A549 (cell line): ENCODE measurements at regions not wholly inside any gene's neighbourhood (a gene's known extent, or its start where the extent isn't known, plus 50 kb on each side); places are given as distances from the start of the nearest gene placed in this dataset.

Experiments used
- ATAC-seq, 2 experiments: fragments of 200-7000 bp in 1 of 2; fragments of >200 bp in 1 of 2; cut with Nextera tagmentation in 1 of 2; cut with Tn5 transposase in 1 of 2; 3 replicates each; pipeline versions ENCODE4 v1.8.0 to v1.9.1; 2018 to 2020; ENCODE audit warnings: mild to moderate bottlenecking in 1 of 2, moderate library complexity in 1 of 2
- CTCF ChIA-PET: fragments of 300-600 bp; sonication (Branson Sonifier 250); formaldehyde crosslinking; extraction: SDS; loops from one replicate; lab custom pipeline; 2021; ENCODE audit warnings: antibody characterized with exemption, inconsistent platforms; lab: Yijun Ruan, JAX
- POLR2A ChIA-PET: fragments of 350-600 bp; formaldehyde crosslinking; extraction: SDS; loops from one replicate; lab custom pipeline; 2021; ENCODE audit warnings: antibody characterized with exemption, inconsistent platforms; lab: Yijun Ruan, JAX
- DNase-seq, 2 experiments: peaks; one replicate each; pipeline versions ENCODE4 v3.0.0 to v3.0.0-alpha.2; 2011 to 2016; ENCODE audit warnings: low read depth in 1 of 2, low spot score in 1 of 2
- FAIRE-seq: peaks from 2 replicates; lab custom pipeline; 2011; peaks lifted over from hg19 to GRCh38; lab: Jason Lieb, UNC
- H3K27ac ChIP-seq, 2 experiments: fragments of >200 bp; sonication (Bioruptor Twin); formaldehyde crosslinking; 3 replicates each; pipeline ENCODE4 v1.5.1; 2016 to 2017
- H3K4me1 ChIP-seq: fragments of >200 bp; sonication (Bioruptor Twin); formaldehyde crosslinking; 3 replicates; pipeline ENCODE4 v1.6.1; 2016
- H3K4me2 ChIP-seq: fragments of >200 bp; sonication (Bioruptor Twin); formaldehyde crosslinking; 3 replicates; pipeline ENCODE4 v1.6.1; 2016
- H3K4me3 ChIP-seq: fragments of >200 bp; sonication (Bioruptor Twin); formaldehyde crosslinking; 3 replicates; pipeline ENCODE4 v1.5.1; 2016
- H3K9me3 ChIP-seq: fragments of >200 bp; sonication (Bioruptor Twin); formaldehyde crosslinking; 3 replicates; pipeline ENCODE4 v1.6.1; 2016
- BHLHE40 ChIP-seq: IDR thresholded peaks from 2 replicates; pipeline ENCODE4 v1.6.1; 2012; ENCODE audit warnings: low read depth, low read length, inconsistent platforms
- CEBPB ChIP-seq, 2 experiments: fragments of >200 bp in 1 of 2; sonication (Bioruptor Twin) in 1 of 2; formaldehyde crosslinking in 1 of 2; IDR thresholded peaks; 2 replicates each; pipeline ENCODE4 v1.6.1; 2012 to 2016
- CHD2 ChIP-seq: fragments of 150-350 bp; IDR thresholded peaks from 2 replicates; pipeline ENCODE4 v1.6.1; 2014; ENCODE audit warnings: low read length; ENCODE audit not compliant: partially characterized antibody
- EHF ChIP-seq: fragments of 250-450 bp; sonication (Bioruptor Pico); IDR thresholded peaks from 2 replicates; pipeline ENCODE4 v1.5.0; 2020; ENCODE audit warnings: mild to moderate bottlenecking
- ESRRA ChIP-seq: fragments of 150-350 bp; IDR thresholded peaks from 2 replicates; pipeline ENCODE4 v1.6.1; 2014; ENCODE audit warnings: mild to moderate bottlenecking, low read length, borderline replicate concordance
- FOXS1 ChIP-seq: fragments of 250-450 bp; sonication (Bioruptor Pico); IDR thresholded peaks from 2 replicates; pipeline ENCODE4 v1.5.0; 2020; ENCODE audit warnings: mild to moderate bottlenecking, moderate library complexity
- HDAC2 ChIP-seq: fragments of 200-600 bp; sonication (generic); IDR thresholded peaks from 2 replicates; pipeline ENCODE4 v1.6.1; 2016
- HEYL ChIP-seq: fragments of 250-450 bp; sonication (Bioruptor Pico); IDR thresholded peaks from 2 replicates; pipeline ENCODE4 v1.8.0; 2021; ENCODE audit warnings: mild to moderate bottlenecking, moderate library complexity
- HOXA7 ChIP-seq: fragments of 250-450 bp; sonication (Bioruptor Pico); IDR thresholded peaks from 2 replicates; pipeline ENCODE4 v1.5.0; 2020; ENCODE audit warnings: mild to moderate bottlenecking, moderate library complexity
- HOXB5 ChIP-seq: fragments of 250-450 bp; sonication (Bioruptor Pico); IDR thresholded peaks from 2 replicates; pipeline ENCODE4 v1.5.0; 2020; ENCODE audit warnings: mild to moderate bottlenecking, moderate library complexity
- JUN ChIP-seq, 2 experiments: fragments of >200 bp; sonication (Bioruptor Twin); formaldehyde crosslinking; IDR thresholded peaks; 2 replicates in 1 of 2; 3 replicates in 1 of 2; pipeline ENCODE4 v1.6.1; 2016 to 2017
- JUNB ChIP-seq: fragments of >200 bp; sonication (Bioruptor Twin); formaldehyde crosslinking; IDR thresholded peaks from 2 replicates; pipeline ENCODE4 v1.6.1; 2016
- KDM1A ChIP-seq: fragments of 200-600 bp; sonication (generic); IDR thresholded peaks from 2 replicates; pipeline ENCODE4 v1.6.1; 2016; ENCODE audit warnings: low read depth, mild to moderate bottlenecking
- MAFK ChIP-seq: fragments of 450-650 bp; IDR thresholded peaks from 2 replicates; pipeline ENCODE4 v1.6.1; 2014; ENCODE audit not compliant: partially characterized antibody
- MAZ ChIP-seq: fragments of 150-350 bp; IDR thresholded peaks from 2 replicates; pipeline ENCODE4 v1.6.1; 2014; ENCODE audit warnings: antibody characterized with exemption, low read depth, low read length, borderline replicate concordance
- NFE2L2 ChIP-seq: fragments of 150-350 bp; conservative IDR thresholded peaks from 2 replicates; pipeline ENCODE4 v1.6.1; 2014; ENCODE audit warnings: low read length
- NPAS2 ChIP-seq: fragments of 250-450 bp; sonication (Bioruptor Pico); IDR thresholded peaks from 2 replicates; pipeline ENCODE4 v1.8.0; 2022; ENCODE audit warnings: mild to moderate bottlenecking, moderate library complexity, borderline replicate concordance
- NR3C1 ChIP-seq: fragments of >200 bp; sonication (Bioruptor Twin); formaldehyde crosslinking; IDR thresholded peaks from 3 replicates; pipeline ENCODE4 v1.6.1; 2017
- PHF8 ChIP-seq: fragments of 200-600 bp; sonication (generic); IDR thresholded peaks from 2 replicates; pipeline ENCODE4 v1.6.1; 2016; ENCODE audit warnings: low read depth, mild to moderate bottlenecking, antibody characterized with exemption, moderate library complexity, borderline replicate concordance
- POLR2AphosphoS2 ChIP-seq: conservative IDR thresholded peaks from 2 replicates; pipeline ENCODE4 v1.6.1; 2012; ENCODE audit warnings: low read length, improper control_type of control experiment, inconsistent platforms
- TP53 ChIP-seq: fragments of 250-450 bp; sonication (Bioruptor Pico); IDR thresholded peaks from 2 replicates; pipeline ENCODE4 v1.5.0; 2021; ENCODE audit warnings: mild to moderate bottlenecking, moderate library complexity
- ZC3H11A ChIP-seq: fragments of 450-650 bp; IDR thresholded peaks from 2 replicates; pipeline ENCODE4 v1.6.1; 2014; ENCODE audit warnings: antibody characterized with exemption, mild to moderate bottlenecking
- ZSCAN20 ChIP-seq: fragments of 250-450 bp; sonication (Bioruptor Pico); IDR thresholded peaks from 2 replicates; pipeline ENCODE4 v1.8.0; 2022; ENCODE audit warnings: mild to moderate bottlenecking, moderate library complexity
- WGBS: methylation state at CpG from one replicate; pipeline ENCODE4 v1.1.6; 2017; ENCODE audit errors: missing lambda C conversion rate; 5-methylcytosine and 5-hydroxymethylcytosine counted together
- TF ChIP-seq, protein P1 (sequence below): fragments of >200 bp; sonication (Bioruptor Twin); formaldehyde crosslinking; IDR thresholded peaks from 2 replicates; pipeline ENCODE4 v1.6.1; 2016
- TF ChIP-seq, protein P2 (sequence below): fragments of >200 bp; sonication (Bioruptor Twin); formaldehyde crosslinking; IDR thresholded peaks from 3 replicates; pipeline ENCODE4 v1.6.1; 2016
- TF ChIP-seq, protein P3 (sequence below): IDR thresholded peaks from 2 replicates; pipeline ENCODE4 v1.6.1; 2012
- TF ChIP-seq, protein P4 (sequence below): fragments of >200 bp; sonication (Bioruptor Twin); formaldehyde crosslinking; IDR thresholded peaks from 3 replicates; pipeline ENCODE4 v1.5.1; 2016
- TF ChIP-seq, protein P5 (sequence below): IDR thresholded peaks from 2 replicates; pipeline ENCODE4 v1.6.1; 2012
- TF ChIP-seq, protein P6 (sequence below): fragments of 250-450 bp; sonication (Bioruptor Pico); IDR thresholded peaks from 2 replicates; pipeline ENCODE4 v1.5.0; 2021; ENCODE audit warnings: mild to moderate bottlenecking, moderate library complexity, borderline replicate concordance

DNA sequence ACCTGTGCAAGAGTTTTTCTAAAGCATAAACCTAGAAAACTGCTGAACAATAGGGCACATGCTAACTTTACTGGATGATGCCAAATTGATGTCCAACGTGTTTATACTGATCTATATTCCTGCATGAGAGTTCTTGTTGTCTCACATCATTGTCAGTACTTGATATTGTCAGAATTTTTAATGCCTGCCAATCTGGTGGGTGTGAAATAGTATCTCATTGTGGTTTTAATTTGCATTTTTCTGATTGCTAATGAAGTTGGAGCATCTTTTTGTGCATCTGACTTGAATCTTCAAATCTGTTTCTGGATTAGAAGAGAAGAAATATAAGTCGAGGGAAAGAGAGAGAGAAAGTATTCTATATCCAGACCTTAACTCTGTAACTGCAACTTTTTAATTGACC is 309.8 kb upstream of the KIAA1217 start:
- FAIRE-seq: no peak
- Histone ChIP-seq H3K27ac (no peak overlapping the region), H3K4me2 (no peak overlapping the region), H3K9me3 (no peaks in the 10 kb centered on the region), H3K4me3 (no peak overlapping the region), H3K4me1 (no peaks in the 10 kb centered on the region)
- CTCF ChIA-PET: no interaction called here
- POLR2A ChIA-PET: no interaction called here
- 1% methylated on average over 2 of the region's 2 CpGs for WGBS
- DNase-seq: no peak
- ATAC-seq: no peak
- TF ChIP-seq ZC3H11A (no peak), CEBPB (IDR thresholded peaks at IDR 0.05) (no peak), NPAS2 (CRISPR knock-in tag) (no peak), MAFK (no peak), ESRRA (no peak), HEYL (no peak), HOXA7 (no peak), NFE2L2 (no peak), MAZ (no peak), KDM1A (no peak), HDAC2 (no peak), FOXS1 (no peak)
- TF ChIP-seq, protein P1, sequence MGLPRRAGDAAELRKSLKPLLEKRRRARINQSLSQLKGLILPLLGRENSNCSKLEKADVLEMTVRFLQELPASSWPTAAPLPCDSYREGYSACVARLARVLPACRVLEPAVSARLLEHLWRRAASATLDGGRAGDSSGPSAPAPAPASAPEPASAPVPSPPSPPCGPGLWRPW: no peak

DNA sequence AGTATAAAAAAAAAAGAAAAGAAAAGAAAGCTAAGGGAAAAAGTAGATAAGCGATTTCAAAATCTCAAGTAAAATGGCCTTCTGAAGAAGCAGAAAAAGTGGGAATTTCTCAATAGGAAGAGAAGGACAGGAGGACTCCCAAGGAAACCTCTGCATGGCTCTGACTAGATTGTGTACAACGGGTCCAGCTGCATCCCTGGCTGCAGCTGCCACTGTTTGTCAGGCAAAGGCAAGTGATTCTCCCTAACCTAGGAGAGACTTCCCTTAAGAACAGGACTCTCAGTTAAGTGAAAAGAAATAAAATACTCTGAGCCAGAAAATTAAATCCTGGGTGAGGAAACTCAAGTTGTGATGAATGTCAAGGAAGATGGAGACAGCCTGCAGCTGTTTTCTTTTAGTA is 298.6 kb upstream of the KIAA1217 start:
- CTCF ChIA-PET: no interaction called here
- Histone ChIP-seq H3K4me3 (no peak overlapping the region), H3K4me2 (no peak overlapping the region), H3K27ac (no peak overlapping the region), H3K4me1 (no peaks in the 10 kb centered on the region), H3K9me3 (no peaks in the 10 kb centered on the region)
- ATAC-seq (no peak), DNase-seq (no peak), FAIRE-seq (no peak)
- POLR2A ChIA-PET: no interaction called here
- WGBS: 9% methylated on average over 2 of the region's 2 CpGs
- TF ChIP-seq POLR2AphosphoS2 (no peak), CHD2 (no peak), PHF8 (no peak), JUNB (no peak), ZSCAN20 (CRISPR knock-in tag) (no peak), JUN (IDR thresholded peaks at IDR 0.05) (no peak), HOXB5 (no peak), NR3C1 (no peak), HDAC2 (no peak), EHF (no peak), ESRRA (no peak), MAZ (no peak), BHLHE40 (no peak), TP53 (CRISPR knock-in tag) (no peak)
- TF ChIP-seq, protein P2, sequence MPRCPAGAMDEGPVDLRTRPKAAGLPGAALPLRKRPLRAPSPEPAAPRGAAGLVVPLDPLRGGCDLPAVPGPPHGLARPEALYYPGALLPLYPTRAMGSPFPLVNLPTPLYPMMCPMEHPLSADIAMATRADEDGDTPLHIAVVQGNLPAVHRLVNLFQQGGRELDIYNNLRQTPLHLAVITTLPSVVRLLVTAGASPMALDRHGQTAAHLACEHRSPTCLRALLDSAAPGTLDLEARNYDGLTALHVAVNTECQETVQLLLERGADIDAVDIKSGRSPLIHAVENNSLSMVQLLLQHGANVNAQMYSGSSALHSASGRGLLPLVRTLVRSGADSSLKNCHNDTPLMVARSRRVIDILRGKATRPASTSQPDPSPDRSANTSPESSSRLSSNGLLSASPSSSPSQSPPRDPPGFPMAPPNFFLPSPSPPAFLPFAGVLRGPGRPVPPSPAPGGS: no peak
- TF ChIP-seq, protein P3, sequence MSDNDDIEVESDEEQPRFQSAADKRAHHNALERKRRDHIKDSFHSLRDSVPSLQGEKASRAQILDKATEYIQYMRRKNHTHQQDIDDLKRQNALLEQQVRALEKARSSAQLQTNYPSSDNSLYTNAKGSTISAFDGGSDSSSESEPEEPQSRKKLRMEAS: no peak
- TF ChIP-seq, protein P4, sequence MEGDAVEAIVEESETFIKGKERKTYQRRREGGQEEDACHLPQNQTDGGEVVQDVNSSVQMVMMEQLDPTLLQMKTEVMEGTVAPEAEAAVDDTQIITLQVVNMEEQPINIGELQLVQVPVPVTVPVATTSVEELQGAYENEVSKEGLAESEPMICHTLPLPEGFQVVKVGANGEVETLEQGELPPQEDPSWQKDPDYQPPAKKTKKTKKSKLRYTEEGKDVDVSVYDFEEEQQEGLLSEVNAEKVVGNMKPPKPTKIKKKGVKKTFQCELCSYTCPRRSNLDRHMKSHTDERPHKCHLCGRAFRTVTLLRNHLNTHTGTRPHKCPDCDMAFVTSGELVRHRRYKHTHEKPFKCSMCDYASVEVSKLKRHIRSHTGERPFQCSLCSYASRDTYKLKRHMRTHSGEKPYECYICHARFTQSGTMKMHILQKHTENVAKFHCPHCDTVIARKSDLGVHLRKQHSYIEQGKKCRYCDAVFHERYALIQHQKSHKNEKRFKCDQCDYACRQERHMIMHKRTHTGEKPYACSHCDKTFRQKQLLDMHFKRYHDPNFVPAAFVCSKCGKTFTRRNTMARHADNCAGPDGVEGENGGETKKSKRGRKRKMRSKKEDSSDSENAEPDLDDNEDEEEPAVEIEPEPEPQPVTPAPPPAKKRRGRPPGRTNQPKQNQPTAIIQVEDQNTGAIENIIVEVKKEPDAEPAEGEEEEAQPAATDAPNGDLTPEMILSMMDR: no peak
- TF ChIP-seq, protein P5, sequence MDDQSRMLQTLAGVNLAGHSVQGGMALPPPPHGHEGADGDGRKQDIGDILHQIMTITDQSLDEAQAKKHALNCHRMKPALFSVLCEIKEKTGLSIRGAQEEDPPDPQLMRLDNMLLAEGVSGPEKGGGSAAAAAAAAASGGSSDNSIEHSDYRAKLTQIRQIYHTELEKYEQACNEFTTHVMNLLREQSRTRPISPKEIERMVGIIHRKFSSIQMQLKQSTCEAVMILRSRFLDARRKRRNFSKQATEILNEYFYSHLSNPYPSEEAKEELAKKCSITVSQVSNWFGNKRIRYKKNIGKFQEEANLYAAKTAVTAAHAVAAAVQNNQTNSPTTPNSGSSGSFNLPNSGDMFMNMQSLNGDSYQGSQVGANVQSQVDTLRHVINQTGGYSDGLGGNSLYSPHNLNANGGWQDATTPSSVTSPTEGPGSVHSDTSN: no peak
- TF ChIP-seq, protein P6, sequence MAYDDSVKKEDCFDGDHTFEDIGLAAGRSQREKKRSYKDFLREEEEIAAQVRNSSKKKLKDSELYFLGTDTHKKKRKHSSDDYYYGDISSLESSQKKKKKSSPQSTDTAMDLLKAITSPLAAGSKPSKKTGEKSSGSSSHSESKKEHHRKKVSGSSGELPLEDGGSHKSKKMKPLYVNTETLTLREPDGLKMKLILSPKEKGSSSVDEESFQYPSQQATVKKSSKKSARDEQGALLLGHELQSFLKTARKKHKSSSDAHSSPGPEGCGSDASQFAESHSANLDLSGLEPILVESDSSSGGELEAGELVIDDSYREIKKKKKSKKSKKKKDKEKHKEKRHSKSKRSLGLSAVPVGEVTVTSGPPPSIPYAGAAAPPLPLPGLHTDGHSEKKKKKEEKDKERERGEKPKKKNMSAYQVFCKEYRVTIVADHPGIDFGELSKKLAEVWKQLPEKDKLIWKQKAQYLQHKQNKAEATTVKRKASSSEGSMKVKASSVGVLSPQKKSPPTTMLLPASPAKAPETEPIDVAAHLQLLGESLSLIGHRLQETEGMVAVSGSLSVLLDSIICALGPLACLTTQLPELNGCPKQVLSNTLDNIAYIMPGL: no peak
